ENCODE measurements at regions not wholly inside any gene's neighbourhood (a gene's known extent, or its start where the extent isn't known, plus 50 kb on each side); places are given as distances from the start of the nearest gene placed in this dataset.

DNA sequence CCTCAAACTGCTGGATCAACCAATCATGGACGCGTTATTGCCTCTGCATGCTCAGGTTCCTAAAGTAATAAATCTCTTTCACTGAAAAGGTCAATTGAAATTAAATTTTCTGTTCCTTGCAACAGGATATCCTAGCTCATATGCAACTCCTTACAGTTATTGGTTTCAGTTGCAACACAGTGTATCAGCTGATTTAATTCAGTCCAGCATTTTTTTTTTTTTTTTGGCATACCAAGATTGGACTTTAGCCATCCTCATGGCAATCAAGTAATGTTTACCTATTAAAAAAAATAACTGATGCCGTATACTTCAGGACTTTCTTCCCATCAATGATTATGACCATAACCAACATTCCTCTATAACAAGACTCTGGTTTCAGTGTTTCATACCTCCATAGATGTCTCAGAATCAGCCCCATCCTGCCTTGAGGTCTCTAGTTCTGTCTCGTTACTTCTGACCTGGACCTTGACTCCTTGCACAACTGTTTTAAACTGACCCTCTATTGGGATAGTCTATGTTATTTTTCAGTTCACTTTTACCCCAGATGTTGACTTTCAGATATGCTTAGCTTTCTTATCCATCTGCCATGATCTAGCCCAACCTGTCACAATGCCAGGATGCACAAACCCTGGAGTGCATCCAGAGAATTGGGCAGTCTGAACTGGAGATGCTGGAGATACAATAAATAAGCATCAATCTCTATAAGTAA lies 265.0 kb upstream of the GADL1 start:
- DNase-seq (ENCODE audit: low read depth, low spot score) (no peak), ATAC-seq (no peak)
- no peaks in the 10 kb centered on the region for H3K27me3 ChIP-seq (ENCODE audit: insufficient read depth, low read length)
- H3K9ac ChIP-seq (ENCODE audit: low read length) = no peak overlapping the region
- no TSS peak for BruUV-seq (replicated peaks)
- RAD21 ChIA-PET (ENCODE audit: low non-redundant PET in 1 of 2, low total read pairs in 2 of 2, uncharacterized antibody in 2 of 2, unreplicated experiment in 2 of 2) = no interaction called here
- H2AFZ ChIP-seq (ENCODE audit: low read depth, low read length, poor library complexity, severe bottlenecking) = no peak overlapping the region
- no peak overlapping the region for H3K27ac ChIP-seq (ENCODE audit: low read depth, low read length)
- H3K4me2 ChIP-seq (ENCODE audit: low read length) = no peak overlapping the region
- no peaks in the 10 kb centered on the region for H3K36me3 ChIP-seq (ENCODE audit: control insufficient read depth in 1 of 2, insufficient read depth in 2 of 2, low read length in 2 of 2)
- TF ChIP-seq, protein P1, sequence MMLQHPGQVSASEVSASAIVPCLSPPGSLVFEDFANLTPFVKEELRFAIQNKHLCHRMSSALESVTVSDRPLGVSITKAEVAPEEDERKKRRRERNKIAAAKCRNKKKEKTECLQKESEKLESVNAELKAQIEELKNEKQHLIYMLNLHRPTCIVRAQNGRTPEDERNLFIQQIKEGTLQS (IDR thresholded peaks at IDR 0.05) = no peak
- TF ChIP-seq POLR2A (IDR thresholded peaks at IDR 0.05; ENCODE audit: borderline replicate concordance, extremely low read depth, insufficient read depth, insufficient read length) = no peak
- no peak for TF ChIP-seq SP1 (IDR thresholded peaks at IDR 0.05; ENCODE audit: low read depth)
- TF ChIP-seq SIN3A (IDR thresholded peaks at IDR 0.05; ENCODE audit: low read depth) = no peak
- TF ChIP-seq FOSL1 (IDR thresholded peaks at IDR 0.05; ENCODE audit: low read depth) = no peak
- no peak for TF ChIP-seq ZFX (IDR thresholded peaks at IDR 0.05)
- TF ChIP-seq, protein P2, sequence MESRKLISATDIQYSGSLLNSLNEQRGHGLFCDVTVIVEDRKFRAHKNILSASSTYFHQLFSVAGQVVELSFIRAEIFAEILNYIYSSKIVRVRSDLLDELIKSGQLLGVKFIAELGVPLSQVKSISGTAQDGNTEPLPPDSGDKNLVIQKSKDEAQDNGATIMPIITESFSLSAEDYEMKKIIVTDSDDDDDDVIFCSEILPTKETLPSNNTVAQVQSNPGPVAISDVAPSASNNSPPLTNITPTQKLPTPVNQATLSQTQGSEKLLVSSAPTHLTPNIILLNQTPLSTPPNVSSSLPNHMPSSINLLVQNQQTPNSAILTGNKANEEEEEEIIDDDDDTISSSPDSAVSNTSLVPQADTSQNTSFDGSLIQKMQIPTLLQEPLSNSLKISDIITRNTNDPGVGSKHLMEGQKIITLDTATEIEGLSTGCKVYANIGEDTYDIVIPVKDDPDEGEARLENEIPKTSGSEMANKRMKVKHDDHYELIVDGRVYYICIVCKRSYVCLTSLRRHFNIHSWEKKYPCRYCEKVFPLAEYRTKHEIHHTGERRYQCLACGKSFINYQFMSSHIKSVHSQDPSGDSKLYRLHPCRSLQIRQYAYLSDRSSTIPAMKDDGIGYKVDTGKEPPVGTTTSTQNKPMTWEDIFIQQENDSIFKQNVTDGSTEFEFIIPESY (IDR thresholded peaks at IDR 0.05; ENCODE audit: extremely low read depth, insufficient replicate concordance, low read length) = no peak
- TF ChIP-seq RAD21 (IDR thresholded peaks at IDR 0.05; ENCODE audit: low read depth) = no peak
- no peak for TF ChIP-seq MAX (IDR thresholded peaks at IDR 0.05)
- no peak for TF ChIP-seq EZH2 (IDR thresholded peaks at IDR 0.05)
- no peak for TF ChIP-seq JUND (IDR thresholded peaks at IDR 0.05)
- no peak for TF ChIP-seq EZH2phosphoT487 (IDR thresholded peaks at IDR 0.05; ENCODE audit: borderline replicate concordance)
- TF ChIP-seq SRF (IDR thresholded peaks at IDR 0.05; ENCODE audit: low read depth) = no peak
- no peak for TF ChIP-seq ZNF274 (IDR thresholded peaks at IDR 0.05; ENCODE audit: low read depth, low read length)
- no peak for TF ChIP-seq EGR1 (IDR thresholded peaks at IDR 0.05; ENCODE audit: low read depth)
- no peak for TF ChIP-seq POLR2AphosphoS5 (IDR thresholded peaks at IDR 0.05; ENCODE audit: low read depth, low read length)
- H3K9me2 ChIP-seq (ENCODE audit: insufficient read depth) = no peaks in the 10 kb centered on the region
- H3K4me3 ChIP-seq (replicated peaks in 1 of 2; ENCODE audit: low read depth in 1 of 2, low read length in 2 of 2) = no peak overlapping the region
- intact Hi-C loops (cut with micrococcal nuclease) = no loop called here
- H3K9me3 ChIP-seq (ENCODE audit: control insufficient read depth in 1 of 2, insufficient read depth in 1 of 2, low read depth in 1 of 2, low read length in 2 of 2) = no peaks in the 10 kb centered on the region
- CTCF ChIA-PET = no interaction called here
- H4K20me1 ChIP-seq (ENCODE audit: insufficient read depth) = no peaks in the 10 kb centered on the region
- POLR2A ChIA-PET = no interaction called here
- no peaks in the 10 kb centered on the region for H3K79me2 ChIP-seq (ENCODE audit: insufficient read depth, low read length)
- H3K4me1 ChIP-seq (ENCODE audit: control insufficient read depth in 1 of 2, insufficient read depth in 2 of 2, low read length in 2 of 2) = peaks cover 0 to 3% of the 10 kb centered on the region in 2 experiments; a peak in 1 of 4 replicates

All from HCT116 (cell line).